ENCODE measurements at regions not wholly inside any gene's neighbourhood (a gene's known extent, or its start where the extent isn't known, plus 50 kb on each side); places are given as distances from the start of the nearest gene placed in this dataset.
A peak's percentile ranks its signal among the peaks of the same experiment; 100 is the strongest.
"Not testable (repeated sequence)": the region's sequence is repeated elsewhere in the genome, so short reads cannot be mapped to it uniquely, and the experiment has no call there.

DNA sequence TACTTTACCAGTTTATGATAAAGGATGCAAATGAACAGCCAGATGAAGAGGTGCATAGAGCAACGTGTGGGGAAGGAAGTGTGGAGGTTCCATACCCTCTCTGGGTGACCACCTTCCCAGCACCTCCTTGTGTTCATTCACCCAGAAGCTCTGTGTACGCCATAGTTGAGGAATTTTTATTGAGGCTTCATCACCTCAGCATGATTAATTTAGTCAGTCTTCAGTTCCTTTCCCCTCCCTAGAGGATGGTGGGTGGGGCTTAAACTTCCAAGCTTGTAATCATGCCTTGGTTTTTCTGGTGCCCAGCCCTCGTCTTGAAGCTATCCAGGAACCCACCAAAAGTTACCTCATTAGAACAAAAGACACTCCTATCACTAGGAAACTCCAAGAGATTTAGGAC, 162.7 kb downstream of the PLCE1 start:
- Histone ChIP-seq H3K36me3 (ENCODE audit: control insufficient read depth in 4 of 4, insufficient read depth in 4 of 4, low read length in 4 of 4) (no peaks in the 10 kb centered on the region), H3K9me3 (ENCODE audit: control insufficient read depth in 4 of 4, insufficient read depth in 3 of 4, low read length in 3 of 4) (no peaks in the 10 kb centered on the region), H3K4me1 (ENCODE audit: control insufficient read depth in 5 of 5, insufficient read depth in 5 of 5, low read length in 5 of 5) (peaks cover 0 to 6% (median 1%) of the 10 kb centered on the region in 5 donors), H3K27ac (ENCODE audit: low read depth in 1 of 2, low read length in 1 of 2) (no peak overlapping the region), H3K27me3 (ENCODE audit: control insufficient read depth in 3 of 3, insufficient read depth in 3 of 3, low read length in 2 of 3) (no peaks in the 10 kb centered on the region), H3K9ac (ENCODE audit: insufficient read depth in 1 of 2, low read length in 2 of 2) (no peak overlapping the region), H3K4me3 (no peak overlapping the region)
- no peak for ATAC-seq (ENCODE audit: insufficient read depth, low FRiP score)
- 70 to 72% methylated on average over 3 of the region's 3 CpGs for WGBS, 2 donors
- no peak for TF ChIP-seq CTCF (IDR thresholded peaks at IDR 0.05; ENCODE audit: control extremely low read depth, extremely low read depth)
- DNase-seq: no peak

DNA sequence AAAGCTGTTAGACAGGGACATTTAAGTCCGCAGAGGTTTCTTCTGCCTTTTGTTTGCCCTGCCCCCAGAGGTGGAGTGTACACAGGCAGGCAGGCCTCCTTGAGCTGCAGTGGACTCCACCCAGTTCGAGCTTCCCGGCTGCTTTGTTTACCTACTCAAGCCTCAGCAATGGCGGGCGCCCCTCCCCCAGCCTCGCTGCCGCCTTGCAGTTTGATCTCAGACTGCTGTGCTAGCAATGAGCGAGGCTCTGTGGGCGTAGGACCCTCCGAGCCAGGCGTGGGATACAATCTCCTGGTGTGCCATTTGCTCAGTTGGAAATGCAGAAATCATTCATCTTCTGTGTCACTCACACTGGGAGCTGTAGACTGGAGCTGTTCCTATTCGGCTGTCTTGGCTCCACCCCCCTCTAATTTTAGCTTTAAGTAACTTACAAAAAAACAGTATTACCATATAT, 171.5 kb downstream of the PLCE1 start:
- WGBS, 2 donors: 75 to 88% methylated on average over 8 to 11 of the region's 12 CpGs
- not testable (repeated sequence) for DNase-seq

GRCh38 chr10:94172332-94172731, 178.6 kb downstream of the PLCE1 start:
- 88 to 90% methylated on average over 2 of the region's 2 CpGs for WGBS, 2 donors
- ATAC-seq (ENCODE audit: insufficient read depth, low FRiP score) (no peak), DNase-seq (no peak)
- no peak overlapping the region for H3K27ac ChIP-seq (ENCODE audit: low read depth in 1 of 2, low read length in 1 of 2)
- no peaks in the 10 kb centered on the region for H3K36me3 ChIP-seq (ENCODE audit: control insufficient read depth in 4 of 4, insufficient read depth in 4 of 4, low read length in 4 of 4)
- no peak overlapping the region for H3K4me3 ChIP-seq
- H3K4me1 ChIP-seq (ENCODE audit: control insufficient read depth in 5 of 5, insufficient read depth in 5 of 5, low read length in 5 of 5): peaks cover 0 to 11% (median 0%) of the 10 kb centered on the region in 5 donors
- H3K9me3 ChIP-seq (ENCODE audit: control insufficient read depth in 4 of 4, insufficient read depth in 3 of 4, low read length in 3 of 4): no peaks in the 10 kb centered on the region
- no peak for TF ChIP-seq CTCF (IDR thresholded peaks at IDR 0.05; ENCODE audit: control extremely low read depth, extremely low read depth)
- H3K27me3 ChIP-seq (ENCODE audit: control insufficient read depth in 3 of 3, insufficient read depth in 3 of 3, low read length in 2 of 3): no peaks in the 10 kb centered on the region
- H3K9ac ChIP-seq (ENCODE audit: insufficient read depth in 1 of 2, low read length in 2 of 2): no peak overlapping the region

More for the DNA sequence above, 171.5 kb downstream of the PLCE1 start:
- H3K4me3 ChIP-seq; H3K9me3 ChIP-seq (ENCODE audit: control insufficient read depth in 4 of 4, insufficient read depth in 3 of 4, low read length in 3 of 4); H3K36me3 ChIP-seq (ENCODE audit: control insufficient read depth in 4 of 4, insufficient read depth in 4 of 4, low read length in 4 of 4); ATAC-seq (ENCODE audit: insufficient read depth, low FRiP score); H3K4me1 ChIP-seq (ENCODE audit: control insufficient read depth in 5 of 5, insufficient read depth in 5 of 5, low read length in 5 of 5); H3K9ac ChIP-seq (ENCODE audit: insufficient read depth in 1 of 2, low read length in 2 of 2); H3K27ac ChIP-seq (ENCODE audit: low read depth in 1 of 2, low read length in 1 of 2); H3K27me3 ChIP-seq (ENCODE audit: control insufficient read depth in 3 of 3, insufficient read depth in 3 of 3, low read length in 2 of 3): not testable (repeated sequence)

DNA sequence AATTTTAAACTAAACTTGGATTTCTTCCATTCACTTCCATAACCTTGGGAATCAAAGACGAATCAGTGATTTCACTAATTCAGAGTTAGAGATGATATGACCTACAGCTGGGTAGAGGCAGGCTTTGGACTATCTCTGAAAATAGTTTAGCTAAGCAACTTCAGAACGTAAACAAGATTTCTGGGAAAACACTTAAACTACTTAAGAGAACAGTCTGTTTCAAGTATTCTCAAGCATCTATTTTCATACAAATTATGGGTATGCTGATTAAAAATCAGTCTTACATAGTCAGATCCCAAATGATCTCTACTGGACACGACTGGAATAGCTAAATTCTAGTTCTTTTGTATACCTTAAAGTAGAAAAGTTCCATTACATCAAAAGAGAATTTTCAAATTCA, 179.9 kb downstream of the PLCE1 start:
- H3K27ac ChIP-seq (ENCODE audit: low read depth in 1 of 2, low read length in 1 of 2): no peak overlapping the region
- peaks cover 0 to 21% (median 0%) of the 10 kb centered on the region in 5 donors for H3K4me1 ChIP-seq (ENCODE audit: control insufficient read depth in 5 of 5, insufficient read depth in 5 of 5, low read length in 5 of 5)
- no peaks in the 10 kb centered on the region for H3K9me3 ChIP-seq (ENCODE audit: control insufficient read depth in 4 of 4, insufficient read depth in 3 of 4, low read length in 3 of 4)
- no peak overlapping the region for H3K9ac ChIP-seq (ENCODE audit: insufficient read depth in 1 of 2, low read length in 2 of 2)
- no peaks in the 10 kb centered on the region for H3K27me3 ChIP-seq (ENCODE audit: control insufficient read depth in 3 of 3, insufficient read depth in 3 of 3, low read length in 2 of 3)
- WGBS, 2 donors: 48 to 58% methylated on average over 3 of the region's 3 CpGs
- no peak for ATAC-seq (ENCODE audit: insufficient read depth, low FRiP score)
- peak in 2 of 3 donors; percentile 36 to 59 for DNase-seq
- no peak overlapping the region for H3K4me3 ChIP-seq
- no peak for TF ChIP-seq CTCF (IDR thresholded peaks at IDR 0.05; ENCODE audit: control extremely low read depth, extremely low read depth)
- H3K36me3 ChIP-seq (ENCODE audit: control insufficient read depth in 4 of 4, insufficient read depth in 4 of 4, low read length in 4 of 4): no peaks in the 10 kb centered on the region
